ENCODE measurements at regions not wholly inside any gene's neighbourhood (a gene's known extent, or its start where the extent isn't known, plus 50 kb on each side); places are given as distances from the start of the nearest gene placed in this dataset.

DNA sequence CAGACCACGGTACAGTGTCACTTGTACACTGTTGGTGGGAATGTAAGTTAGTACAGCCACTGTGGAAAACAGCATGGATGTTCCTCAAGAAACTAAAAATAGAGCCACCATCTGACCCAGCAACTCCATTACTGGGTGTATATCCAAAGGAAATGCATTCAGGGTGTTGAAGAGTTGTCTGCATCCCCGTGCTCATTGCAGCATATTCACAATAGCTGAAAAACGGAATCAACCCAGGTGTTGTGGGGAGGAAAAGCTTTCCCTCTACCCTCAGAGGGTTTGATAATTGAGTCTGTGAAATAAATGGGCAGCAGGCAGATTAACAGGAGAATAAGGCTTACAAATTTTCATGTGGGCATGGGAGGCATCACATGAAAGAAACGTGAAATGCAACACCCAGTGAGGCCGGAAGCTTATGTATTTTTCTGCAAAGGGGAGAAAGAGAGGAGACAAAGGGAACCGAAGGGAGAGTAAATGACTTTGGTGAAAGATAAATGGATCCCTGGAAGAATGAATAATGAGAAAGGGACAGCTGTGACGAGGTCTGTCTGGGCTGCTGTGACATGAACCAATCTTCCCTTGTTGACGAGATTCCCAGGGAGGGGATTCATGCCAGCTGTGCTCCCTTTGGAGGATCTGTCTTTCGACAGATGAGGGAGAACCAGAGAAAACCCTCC is 106.2 kb downstream of the KCNJ12 start:
- TF ChIP-seq, protein P1, sequence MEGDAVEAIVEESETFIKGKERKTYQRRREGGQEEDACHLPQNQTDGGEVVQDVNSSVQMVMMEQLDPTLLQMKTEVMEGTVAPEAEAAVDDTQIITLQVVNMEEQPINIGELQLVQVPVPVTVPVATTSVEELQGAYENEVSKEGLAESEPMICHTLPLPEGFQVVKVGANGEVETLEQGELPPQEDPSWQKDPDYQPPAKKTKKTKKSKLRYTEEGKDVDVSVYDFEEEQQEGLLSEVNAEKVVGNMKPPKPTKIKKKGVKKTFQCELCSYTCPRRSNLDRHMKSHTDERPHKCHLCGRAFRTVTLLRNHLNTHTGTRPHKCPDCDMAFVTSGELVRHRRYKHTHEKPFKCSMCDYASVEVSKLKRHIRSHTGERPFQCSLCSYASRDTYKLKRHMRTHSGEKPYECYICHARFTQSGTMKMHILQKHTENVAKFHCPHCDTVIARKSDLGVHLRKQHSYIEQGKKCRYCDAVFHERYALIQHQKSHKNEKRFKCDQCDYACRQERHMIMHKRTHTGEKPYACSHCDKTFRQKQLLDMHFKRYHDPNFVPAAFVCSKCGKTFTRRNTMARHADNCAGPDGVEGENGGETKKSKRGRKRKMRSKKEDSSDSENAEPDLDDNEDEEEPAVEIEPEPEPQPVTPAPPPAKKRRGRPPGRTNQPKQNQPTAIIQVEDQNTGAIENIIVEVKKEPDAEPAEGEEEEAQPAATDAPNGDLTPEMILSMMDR (conservative IDR thresholded peaks at IDR 0.05 in 1 of 2, IDR thresholded peaks at IDR 0.05 in 1 of 2; ENCODE audit: extremely low read depth in 1 of 2, insufficient read depth in 1 of 2, low read depth in 1 of 2, low read length in 2 of 2), result no peak
- no peak for TF ChIP-seq EZH2 (IDR thresholded peaks at IDR 0.05; ENCODE audit: borderline replicate concordance, low read length)

Measured in mammary epithelial cell (primary cell).